EH (cell line): ENCODE measurements at regions not wholly inside any gene's neighbourhood (a gene's known extent, or its start where the extent isn't known, plus 50 kb on each side); places are given as distances from the start of the nearest gene placed in this dataset.

Source experiments
- DNase-seq: peaks from one replicate; pipeline ENCODE4 v3.0.0-alpha.2; 2015; ENCODE audit warnings: low read depth

DNA sequence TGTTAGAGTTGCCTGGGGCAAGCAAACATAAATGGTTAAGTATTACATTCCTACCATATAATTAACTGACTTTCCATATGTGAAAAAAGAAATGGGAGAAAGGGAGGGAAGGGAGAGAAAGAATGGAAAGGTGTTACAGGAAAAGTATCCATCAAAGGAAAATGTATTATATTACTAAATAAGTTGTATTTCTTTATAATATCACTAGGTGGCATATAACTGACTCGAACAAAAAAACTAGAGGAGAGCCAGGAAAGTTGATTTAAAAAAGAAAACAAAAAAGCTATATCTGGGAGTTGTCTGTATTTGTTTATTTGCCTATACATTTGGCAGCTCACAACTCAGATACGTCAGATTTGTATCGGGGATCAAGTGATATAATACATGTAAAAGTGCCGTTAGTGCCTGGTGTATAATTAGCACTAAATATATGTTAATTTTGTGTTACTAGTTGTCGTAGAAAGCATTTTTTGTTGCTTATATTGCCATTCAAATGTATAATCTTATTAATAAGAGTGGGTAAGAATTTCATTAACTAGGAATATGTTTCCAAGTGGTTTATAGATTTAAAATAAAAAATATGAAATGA, 59.6 kb upstream of the ADAMTS19 start:
- no peak for DNase-seq

DNA sequence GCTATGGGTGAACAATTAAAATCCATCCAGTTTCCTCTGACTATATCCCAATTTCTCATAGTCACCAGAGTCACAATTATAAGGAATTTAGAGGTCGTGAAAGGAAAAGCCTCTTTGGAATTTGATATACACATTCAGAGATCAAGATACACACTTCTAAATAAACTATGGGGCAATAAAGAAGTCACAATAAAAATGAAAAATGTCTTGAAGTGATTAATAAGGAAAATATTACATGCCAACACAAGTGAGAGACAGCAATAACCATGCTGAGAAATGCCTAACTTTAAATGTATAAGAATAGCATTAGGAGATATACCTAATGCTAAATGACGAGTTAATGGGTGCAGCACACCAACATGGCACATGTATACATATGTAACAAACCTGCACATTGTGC, 54.9 kb upstream of the ADAMTS19 start:
- DNase-seq, result no peak

DNA sequence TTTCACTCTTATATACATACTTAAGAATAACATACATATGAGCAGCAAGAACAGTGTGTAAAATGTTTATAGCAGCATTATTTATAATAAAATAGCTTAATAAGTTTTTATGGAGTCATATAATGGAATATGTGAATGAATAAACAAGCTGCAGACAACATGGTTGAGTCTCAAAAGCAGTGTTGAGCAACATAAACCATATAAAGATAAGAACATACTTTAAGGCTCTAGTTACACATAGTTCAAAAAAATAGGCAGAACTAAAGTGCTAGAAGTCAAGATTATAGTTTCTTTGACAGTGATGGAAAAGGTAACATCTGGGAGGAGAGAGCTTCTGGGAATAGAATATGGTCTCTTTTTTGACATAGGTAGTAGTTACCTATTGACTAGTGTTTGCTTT, 53.7 kb upstream of the ADAMTS19 start:
- DNase-seq, result no peak
